ENCODE measurements at regions not wholly inside any gene's neighbourhood (a gene's known extent, or its start where the extent isn't known, plus 50 kb on each side); places are given as distances from the start of the nearest gene placed in this dataset.
"Not testable (repeated sequence)": the region's sequence is repeated elsewhere in the genome, so short reads cannot be mapped to it uniquely, and the experiment has no call there.

GRCh38 chr3:10623578-10624275 lies 118.3 kb upstream of the ATP2B2 start:
- DNase-seq (ENCODE audit: insufficient read length, low spot score) (no peak), FAIRE-seq (no peak)

DNA sequence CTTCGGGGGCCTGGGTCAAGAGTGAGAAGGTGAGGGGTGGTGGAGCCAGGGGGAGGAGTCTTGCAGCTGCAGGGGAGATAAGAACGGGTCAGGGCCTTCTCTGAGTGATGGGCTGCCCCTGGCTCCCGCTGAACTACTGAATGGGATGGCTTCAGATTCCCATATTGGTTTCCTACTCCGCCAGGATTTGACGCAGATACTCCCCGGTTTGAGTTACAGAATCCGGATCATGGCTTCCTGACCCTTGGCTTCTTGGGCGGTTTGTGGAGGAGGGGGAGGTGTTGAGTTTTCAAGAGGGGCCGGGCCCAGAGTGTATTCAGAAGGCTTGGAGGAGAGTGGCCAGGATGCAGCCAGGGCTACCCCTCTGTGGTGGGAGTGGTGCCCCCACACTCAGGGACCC lies 119.9 kb upstream of the ATP2B2 start:
- DNase-seq (ENCODE audit: insufficient read length, low spot score), result no peak
- no peak for FAIRE-seq

DNA sequence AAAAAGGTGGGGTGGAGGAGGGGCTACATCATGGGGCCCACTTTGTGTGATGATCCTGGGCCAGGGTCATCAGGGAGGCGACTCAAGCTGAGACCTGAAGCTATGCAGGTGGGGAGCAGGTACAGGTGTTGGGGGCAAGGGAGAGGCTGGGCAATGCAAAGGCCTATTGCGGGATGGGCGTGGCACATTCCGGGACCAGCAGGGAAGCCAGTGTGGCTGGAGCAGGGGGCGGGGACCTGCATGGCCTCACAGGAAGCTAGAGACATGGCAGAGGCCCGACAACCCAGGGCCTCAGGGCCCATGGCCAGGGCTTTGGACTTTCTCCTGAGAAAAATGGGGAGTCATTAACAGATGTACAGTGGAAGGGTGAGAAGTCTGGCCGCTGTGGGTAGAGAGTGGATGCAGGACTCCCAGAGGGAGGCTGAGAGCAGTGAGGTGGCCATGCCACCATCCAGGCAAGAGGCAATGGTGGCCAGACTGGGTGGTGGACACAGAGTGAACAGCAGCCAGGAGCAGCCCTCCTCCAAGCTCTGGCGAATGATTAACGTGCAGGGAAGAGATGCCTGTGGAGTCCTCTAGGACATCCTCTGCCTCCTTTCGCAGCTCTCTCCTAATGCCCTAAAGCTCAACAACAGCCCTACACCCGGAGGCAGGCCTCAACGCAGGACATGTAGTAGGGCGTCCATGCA lies 122.6 kb upstream of the ATP2B2 start:
- DNase-seq (ENCODE audit: insufficient read length, low spot score), result no peak
- FAIRE-seq, result no peak

- no peak for DNase-seq (ENCODE audit: insufficient read length, low spot score)
Measured at GRCh38 chr3:10628891-10629670, 123.7 kb upstream of the ATP2B2 start.

DNA sequence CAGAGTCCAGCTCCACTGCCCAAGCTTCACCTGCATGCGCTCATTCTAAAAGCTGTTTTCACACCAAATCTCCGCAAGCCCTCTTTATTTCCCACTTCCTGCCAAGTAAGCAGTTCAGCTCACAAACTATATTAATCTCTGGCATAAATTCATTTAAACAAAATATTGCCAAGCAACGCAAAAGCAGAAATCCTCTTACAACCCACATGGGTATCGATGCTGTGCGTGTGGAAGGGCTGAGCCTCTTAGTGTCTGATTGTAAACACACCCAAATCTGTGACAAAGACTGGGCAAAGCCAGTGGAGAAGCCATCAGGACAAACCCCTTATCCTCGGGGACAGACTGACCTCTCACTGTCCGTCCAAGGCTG lies 124.3 kb upstream of the ATP2B2 start:
- DNase-seq (ENCODE audit: insufficient read length, low spot score) (no peak), FAIRE-seq (no peak)

More at GRCh38 chr3:10628891-10629670, 123.7 kb upstream of the ATP2B2 start:
- FAIRE-seq, result no peak

DNA sequence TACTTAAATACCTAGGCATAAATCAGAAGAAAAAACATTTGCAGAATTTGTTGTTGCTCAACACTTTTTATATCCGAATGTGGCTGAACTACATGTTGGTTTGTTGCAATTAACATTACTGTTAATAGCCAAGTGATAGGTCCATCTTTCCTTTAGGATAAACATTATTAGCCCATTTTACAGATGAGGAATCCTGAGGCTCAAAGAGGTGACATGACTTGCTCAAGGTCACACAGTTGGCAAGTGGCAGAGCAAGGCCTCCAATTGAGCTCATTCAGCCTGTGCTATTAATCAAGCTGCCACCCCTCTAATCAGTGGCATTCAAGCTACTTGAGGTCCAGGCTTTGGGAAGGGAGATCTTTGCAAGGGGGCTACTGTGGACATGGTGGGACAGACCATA lies 125.8 kb upstream of the ATP2B2 start:
- no peak for DNase-seq (ENCODE audit: insufficient read length, low spot score)
- FAIRE-seq, result no peak

GRCh38 chr3:10632125-10632524 lies 126.7 kb upstream of the ATP2B2 start:
- FAIRE-seq, result no peak

GRCh38 chr3:10632741-10633140 lies 127.4 kb upstream of the ATP2B2 start:
- FAIRE-seq (no peak), DNase-seq (ENCODE audit: insufficient read length, low spot score) (no peak)

More at GRCh38 chr3:10632125-10632524, 126.7 kb upstream of the ATP2B2 start:
- no peak for DNase-seq (ENCODE audit: insufficient read length, low spot score)

GRCh38 chr3:10635446-10636076 lies 130.2 kb upstream of the ATP2B2 start:
- FAIRE-seq (no peak), DNase-seq (ENCODE audit: insufficient read length, low spot score) (no peak)

DNA sequence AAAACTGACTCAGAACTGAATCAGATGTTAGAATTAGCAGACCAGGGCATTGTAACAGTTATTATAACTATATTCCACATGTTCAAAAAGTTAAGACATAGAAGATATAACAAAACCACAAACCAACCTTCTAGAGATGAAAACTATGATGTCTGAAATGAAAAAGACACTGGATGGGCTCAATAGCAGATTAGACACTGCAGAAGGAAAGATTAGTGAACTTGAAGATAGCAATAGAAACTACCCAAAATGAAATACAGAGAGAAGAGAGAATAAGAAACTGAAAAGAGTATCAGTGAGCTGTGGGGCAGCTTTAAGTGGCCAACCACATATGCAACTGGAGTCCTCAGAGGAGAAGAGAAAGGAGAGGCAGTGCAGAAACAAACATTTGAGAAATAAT lies 132.0 kb upstream of the ATP2B2 start:
- FAIRE-seq, result no peak

GRCh38 chr3:10638466-10638865 lies 133.1 kb upstream of the ATP2B2 start:
- DNase-seq (ENCODE audit: insufficient read length, low spot score) (no peak), FAIRE-seq (no peak)

More for the DNA sequence above, 132.0 kb upstream of the ATP2B2 start:
- DNase-seq (ENCODE audit: insufficient read length, low spot score), result no peak

GRCh38 chr3:10641760-10642159 lies 136.4 kb upstream of the ATP2B2 start:
- DNase-seq (ENCODE audit: insufficient read length, low spot score) (no peak), FAIRE-seq (no peak)

- FAIRE-seq, result no peak
- no peak for DNase-seq (ENCODE audit: insufficient read length, low spot score)
Measured at GRCh38 chr3:10644189-10644588, 138.8 kb upstream of the ATP2B2 start.

DNA sequence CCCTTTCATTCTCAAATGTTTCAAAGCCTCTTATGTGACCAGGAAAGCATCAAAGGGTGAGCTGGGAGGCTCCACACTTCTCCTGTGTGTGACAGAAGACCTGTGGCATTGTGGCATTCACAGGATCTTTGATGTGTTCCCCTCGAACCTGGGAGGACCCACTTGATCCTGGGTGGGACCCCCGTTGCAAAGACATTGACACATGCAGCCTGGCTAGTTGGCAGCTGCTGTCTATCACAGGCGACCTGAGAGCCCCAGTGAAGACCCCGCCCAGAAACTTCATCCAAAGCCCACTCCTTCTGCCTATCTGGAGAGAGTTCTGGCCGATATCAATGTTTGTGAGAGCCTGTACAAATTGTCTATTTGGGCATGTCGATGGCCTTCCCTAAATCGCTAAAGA lies 140.4 kb upstream of the ATP2B2 start:
- DNase-seq (ENCODE audit: insufficient read length, low spot score) (no peak), FAIRE-seq (no peak)

DNA sequence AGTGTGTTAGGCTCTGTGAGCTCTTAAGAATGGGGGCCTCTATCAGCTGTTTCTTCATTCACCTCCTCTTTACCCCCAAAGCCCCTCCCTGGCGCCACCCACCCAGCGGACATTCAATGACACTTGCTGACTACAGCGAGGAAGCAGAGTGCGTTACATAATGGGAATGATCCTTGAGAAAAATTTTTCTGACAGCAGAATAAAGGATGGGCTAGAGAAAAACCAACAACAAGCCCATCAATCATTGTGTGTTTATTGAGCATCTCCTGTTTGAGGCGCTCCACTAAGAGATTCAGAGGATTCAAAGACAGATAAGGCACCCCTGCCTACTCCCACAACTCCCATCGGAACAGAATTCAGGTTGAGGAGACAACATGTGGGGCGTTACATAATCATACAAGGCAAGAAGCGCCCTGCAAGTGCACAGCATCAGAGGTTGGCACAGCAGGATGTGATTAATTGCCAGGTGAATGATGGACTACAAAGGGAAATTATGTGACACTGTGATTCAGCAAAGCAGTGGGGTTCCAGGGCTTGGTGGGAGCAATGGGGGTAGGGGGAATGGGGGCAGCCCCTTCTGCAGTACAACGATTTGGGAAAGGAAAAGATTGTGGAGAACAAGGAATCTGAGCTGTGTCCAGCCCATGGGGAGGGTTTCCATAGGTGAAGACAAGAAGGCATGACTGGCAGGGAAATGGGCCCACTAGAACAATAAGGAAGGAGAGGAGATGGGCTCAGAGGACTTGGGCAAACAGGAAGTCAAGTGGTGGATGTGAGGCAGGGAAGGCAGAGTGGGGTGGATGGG lies 141.3 kb upstream of the ATP2B2 start:
- DNase-seq (ENCODE audit: insufficient read length, low spot score) (no peak), FAIRE-seq (no peak)

GRCh38 chr3:10647376-10647775 lies 142.0 kb upstream of the ATP2B2 start:
- FAIRE-seq (no peak), DNase-seq (ENCODE audit: insufficient read length, low spot score) (no peak)

- no peak for DNase-seq (ENCODE audit: insufficient read length, low spot score)
- no peak for FAIRE-seq
Measured at GRCh38 chr3:10648181-10648580, 142.8 kb upstream of the ATP2B2 start.

- not testable (repeated sequence) for FAIRE-seq; DNase-seq (ENCODE audit: insufficient read length, low spot score)
Measured at GRCh38 chr3:10649463-10649862, 144.1 kb upstream of the ATP2B2 start.

GRCh38 chr3:10651506-10651905 lies 146.1 kb upstream of the ATP2B2 start:
- FAIRE-seq (no peak), DNase-seq (ENCODE audit: insufficient read length, low spot score) (no peak)

DNA sequence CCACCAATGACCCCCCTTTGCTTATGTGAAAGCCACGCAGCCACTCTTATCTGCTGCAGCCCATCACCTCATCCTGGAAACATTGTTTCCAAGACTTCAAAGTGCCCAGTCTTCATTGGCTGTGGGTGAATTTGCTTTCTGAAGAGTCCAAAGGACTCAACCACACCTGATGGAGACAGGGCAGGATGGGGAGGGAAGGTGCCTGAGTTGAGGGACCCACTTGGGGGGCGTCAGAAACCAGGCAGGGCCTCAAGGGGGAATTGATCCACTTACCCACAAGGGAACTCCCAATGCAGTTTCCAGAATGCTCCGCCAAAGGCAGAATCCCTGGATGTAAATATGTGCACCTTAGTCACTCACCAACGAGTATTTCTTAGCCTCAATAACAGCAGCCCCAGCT lies 147.9 kb upstream of the ATP2B2 start:
- no peak for DNase-seq (ENCODE audit: insufficient read length, low spot score)
- no peak for FAIRE-seq

All from GM19239 (cell line).